Peyer's patch (tissue), 4 donors: ENCODE measurements at regions not wholly inside any gene's neighbourhood (a gene's known extent, or its start where the extent isn't known, plus 50 kb on each side); places are given as distances from the start of the nearest gene placed in this dataset.
"Not testable (repeated sequence)": the region's sequence is repeated elsewhere in the genome, so short reads cannot be mapped to it uniquely, and the experiment has no call there.

ENCODE experiments used
- CTCF ChIP-seq, 6 experiments: fragments of 450-650 bp in 4 of 6; fragments of 200-600 bp in 2 of 6; sonication (generic) in 1 of 6; IDR thresholded peaks; one replicate each; pipeline ENCODE4 v1.5.1; 2017 to 2019; ENCODE audit warnings: antibody characterized with exemption in 6 of 6, mild to moderate bottlenecking in 3 of 6, moderate library complexity in 1 of 6
- POLR2A ChIP-seq, 2 donors: fragments of 450-650 bp; IDR thresholded peaks; one replicate each; pipeline ENCODE4 v1.5.1; 2017; ENCODE audit warnings: antibody characterized with exemption in 2 of 2, mild to moderate bottlenecking in 2 of 2, moderate library complexity in 2 of 2

- TF ChIP-seq CTCF, POLR2A (IDR thresholded peaks at IDR 0.05): not testable (repeated sequence)
Observed at GRCh38 chr7:69106449-69106848, 491.8 kb upstream of the AUTS2 start.
